ENCODE measurements at regions not wholly inside any gene's neighbourhood (a gene's known extent, or its start where the extent isn't known, plus 50 kb on each side); places are given as distances from the start of the nearest gene placed in this dataset.

GRCh38 chr2:200217320-200217719, 89.2 kb upstream of the SPATS2L start:
- no peak for DNase-seq

- DNase-seq, result no peak
Observed at GRCh38 chr2:200218645-200219044, 87.8 kb upstream of the SPATS2L start.

- DNase-seq, result no peak
Observed at GRCh38 chr2:200219309-200220113, 87.0 kb upstream of the SPATS2L start.

- DNase-seq, result no peak
Observed at GRCh38 chr2:200220251-200220650, 86.2 kb upstream of the SPATS2L start.

- DNase-seq, result no peak
Observed at GRCh38 chr2:200221055-200221955, 85.2 kb upstream of the SPATS2L start.

- no peak for DNase-seq
Observed at GRCh38 chr2:200222791-200223190, 83.7 kb upstream of the SPATS2L start.

- no peak for DNase-seq
Observed at GRCh38 chr2:200223205-200223784, 83.2 kb upstream of the SPATS2L start.

GRCh38 chr2:200225951-200226350, 80.5 kb upstream of the SPATS2L start:
- no peak for DNase-seq

GRCh38 chr2:200226451-200227426, 79.8 kb upstream of the SPATS2L start:
- DNase-seq, result no peak

- DNase-seq, result no peak
Observed at GRCh38 chr2:200230716-200231115, 75.8 kb upstream of the SPATS2L start.

GRCh38 chr2:200235533-200235932, 71.0 kb upstream of the SPATS2L start:
- no peak for DNase-seq

- DNase-seq, result peak in 2 of 5 experiments; percentile 10 to 70
Observed at GRCh38 chr2:200239216-200239615, 67.3 kb upstream of the SPATS2L start.

GRCh38 chr2:200242570-200242969, 63.9 kb upstream of the SPATS2L start:
- DNase-seq, result no peak

- DNase-seq, result no peak
Observed at GRCh38 chr2:200243441-200243840, 63.1 kb upstream of the SPATS2L start.

GRCh38 chr2:200244111-200244510, 62.4 kb upstream of the SPATS2L start:
- no peak for DNase-seq

- DNase-seq, result no peak
Observed at GRCh38 chr2:200247494-200247893, 59.0 kb upstream of the SPATS2L start.

- peak in 1 of 5 experiments; percentile 9 for DNase-seq
Observed at GRCh38 chr2:200252265-200253067, 54.0 kb upstream of the SPATS2L start.

GRCh38 chr2:200253639-200254038, 52.9 kb upstream of the SPATS2L start:
- no peak for DNase-seq

GRCh38 chr2:200254773-200255172, 51.7 kb upstream of the SPATS2L start:
- DNase-seq, result no peak

GRCh38 chr2:200255549-200255948, 50.9 kb upstream of the SPATS2L start:
- no peak for DNase-seq

Measured in T-helper 2 cell (primary cell).